Fibroblast of the conjunctiva (primary cell): ENCODE measurements at regions not wholly inside any gene's neighbourhood (a gene's known extent, or its start where the extent isn't known, plus 50 kb on each side); places are given as distances from the start of the nearest gene placed in this dataset.

Experiments used
- DNase-seq: peaks from one replicate; pipeline ENCODE4 v3.0.0-alpha.2; 2010; ENCODE audit warnings: low read depth

DNA sequence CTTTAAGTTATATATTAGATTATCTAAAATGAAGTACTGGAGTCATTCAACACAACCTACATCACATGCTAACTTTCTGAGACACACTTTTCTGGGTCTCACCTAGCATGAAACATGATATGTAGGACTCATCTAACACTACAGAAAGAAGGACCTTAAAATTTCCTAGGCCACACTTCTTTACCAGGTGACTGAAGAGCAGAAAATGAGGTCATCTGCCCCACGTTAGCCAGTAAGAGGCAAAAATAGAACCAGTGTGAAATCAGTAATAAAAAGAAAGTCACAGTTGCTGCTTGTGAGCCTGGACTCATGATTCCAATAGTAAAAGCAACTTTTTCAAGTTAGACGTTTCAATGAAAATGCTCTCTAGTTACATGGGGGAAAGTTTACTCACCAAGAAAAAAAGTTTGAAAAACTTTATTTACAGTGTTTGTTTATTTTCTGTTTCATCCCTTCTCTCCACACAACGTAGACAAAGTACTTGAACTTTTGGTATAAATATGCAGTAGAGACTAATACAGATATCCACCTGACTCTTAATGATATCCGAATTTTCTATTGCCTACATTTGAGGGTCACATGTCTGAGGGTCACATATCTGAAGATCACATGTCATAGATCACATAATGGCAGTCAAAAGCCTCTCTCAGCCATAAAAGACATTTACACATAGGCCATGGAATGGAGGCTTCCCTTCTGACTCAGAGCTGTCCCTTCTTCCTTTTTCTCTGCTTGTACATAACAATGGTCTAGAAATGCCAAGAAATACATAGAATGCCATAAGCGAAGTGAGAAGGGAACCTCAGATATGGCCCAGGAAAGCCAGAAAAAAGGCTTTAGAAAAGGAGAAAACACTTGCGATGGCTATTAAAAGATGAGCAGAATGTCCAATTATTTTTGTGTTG lies 362.9 kb downstream of the ZEB2 start:
- DNase-seq = no peak

DNA sequence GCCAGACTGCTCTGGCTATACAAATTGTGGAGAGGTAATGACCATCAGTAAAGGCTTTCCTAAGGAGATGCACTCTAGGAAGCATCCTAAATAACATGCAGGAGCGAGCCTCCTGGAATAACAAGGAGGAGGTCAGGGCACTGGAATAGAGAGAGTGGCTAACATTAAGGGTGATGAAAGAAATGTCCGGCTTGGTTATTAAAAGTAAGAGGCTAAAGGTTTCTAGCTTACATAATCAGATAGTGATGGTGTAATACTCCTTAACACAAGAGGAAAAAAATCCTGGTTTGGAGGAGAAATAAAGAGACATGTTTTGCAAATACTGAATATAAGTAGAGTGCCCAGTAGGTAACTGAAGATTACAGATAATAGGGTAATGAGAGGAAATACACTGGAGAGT lies 365.7 kb downstream of the ZEB2 start:
- no peak for DNase-seq

DNA sequence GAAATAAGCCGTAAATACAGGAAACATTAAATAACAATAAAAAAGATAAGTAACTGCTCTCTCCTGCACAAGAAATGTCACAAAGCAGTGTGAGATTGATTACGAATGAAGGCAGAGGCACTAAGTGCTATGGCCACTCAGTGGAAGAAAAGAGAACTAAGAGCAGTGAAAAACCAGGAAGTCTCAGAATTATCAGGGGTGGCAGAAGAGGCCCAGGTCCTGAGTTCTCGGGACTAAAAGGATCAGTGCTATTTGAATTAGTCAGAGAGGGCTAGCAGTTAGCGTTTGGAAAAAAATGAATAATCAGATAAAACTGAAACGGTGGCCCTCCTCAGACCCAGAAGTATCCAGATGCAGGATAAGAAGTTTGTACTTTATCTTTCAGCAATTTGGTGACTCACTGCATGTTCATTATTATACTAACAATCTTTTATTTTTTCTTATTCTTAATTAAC lies 367.1 kb downstream of the ZEB2 start:
- no peak for DNase-seq

GRCh38 chr2:144151851-144152250 lies 368.1 kb downstream of the ZEB2 start:
- no peak for DNase-seq

DNA sequence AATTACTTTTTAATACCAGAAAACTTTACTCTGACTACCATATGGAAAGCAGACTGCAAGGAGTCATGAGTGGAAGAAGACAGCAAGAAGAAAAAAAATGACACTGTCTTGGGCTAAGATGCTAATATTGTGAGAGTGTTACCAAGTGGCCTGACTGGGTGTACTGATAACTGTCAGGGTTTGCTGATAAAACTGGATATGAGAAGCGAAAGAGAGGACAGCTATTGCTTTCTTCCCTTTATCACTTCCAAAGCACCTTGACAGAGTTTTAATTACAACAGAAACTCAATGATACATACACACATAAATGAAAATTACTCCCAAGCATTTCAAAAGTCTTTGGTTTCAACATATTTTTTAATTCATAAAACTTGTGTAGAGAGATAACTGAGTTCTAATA lies 368.5 kb downstream of the ZEB2 start:
- no peak for DNase-seq

GRCh38 chr2:144147356-144147755 lies 372.6 kb downstream of the ZEB2 start:
- DNase-seq = no peak

GRCh38 chr2:144146876-144147275 lies 373.0 kb downstream of the ZEB2 start:
- no peak for DNase-seq

GRCh38 chr2:144146076-144146475 lies 373.8 kb downstream of the ZEB2 start:
- DNase-seq = no peak

DNA sequence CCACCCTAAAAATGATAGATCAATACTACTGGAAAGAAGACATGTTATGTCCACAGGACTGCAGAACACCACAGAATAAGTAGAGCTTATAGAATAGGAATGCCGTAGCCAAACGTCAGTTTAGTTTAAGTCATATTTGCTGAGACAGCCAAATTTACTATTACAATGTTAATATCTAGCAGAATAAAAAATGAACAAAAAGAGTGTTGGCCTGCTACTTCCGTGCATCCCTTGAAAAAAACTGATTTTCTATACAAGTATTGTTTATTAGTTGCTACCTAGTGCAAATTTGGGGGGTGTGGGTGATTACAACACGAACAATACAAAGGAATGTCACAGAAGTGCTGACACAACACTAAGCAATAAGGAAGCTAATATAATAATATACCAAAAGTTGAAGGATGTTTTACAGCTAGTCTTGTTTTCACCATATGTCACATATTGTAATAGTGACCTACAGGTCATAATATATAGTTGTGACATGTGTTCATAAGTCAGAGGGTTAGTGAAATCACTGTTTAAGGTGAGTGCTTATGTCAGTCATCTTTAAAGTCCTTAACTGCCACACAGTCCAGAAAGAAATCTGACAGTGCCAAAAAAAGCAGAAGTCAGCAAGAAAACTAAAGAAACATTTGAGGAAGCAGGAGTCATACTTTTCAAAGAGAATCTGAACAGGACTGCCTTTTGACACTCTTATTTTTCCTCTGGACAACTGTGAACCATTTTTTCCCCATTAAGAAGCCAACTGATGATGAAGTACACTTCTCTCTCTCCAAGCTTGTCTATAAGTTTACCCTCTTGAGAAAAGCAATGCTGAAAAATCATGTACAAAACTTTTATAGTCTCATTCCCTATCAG lies 376.4 kb downstream of the ZEB2 start:
- no peak for DNase-seq

GRCh38 chr2:144140891-144141290 lies 379.0 kb downstream of the ZEB2 start:
- no peak for DNase-seq

DNA sequence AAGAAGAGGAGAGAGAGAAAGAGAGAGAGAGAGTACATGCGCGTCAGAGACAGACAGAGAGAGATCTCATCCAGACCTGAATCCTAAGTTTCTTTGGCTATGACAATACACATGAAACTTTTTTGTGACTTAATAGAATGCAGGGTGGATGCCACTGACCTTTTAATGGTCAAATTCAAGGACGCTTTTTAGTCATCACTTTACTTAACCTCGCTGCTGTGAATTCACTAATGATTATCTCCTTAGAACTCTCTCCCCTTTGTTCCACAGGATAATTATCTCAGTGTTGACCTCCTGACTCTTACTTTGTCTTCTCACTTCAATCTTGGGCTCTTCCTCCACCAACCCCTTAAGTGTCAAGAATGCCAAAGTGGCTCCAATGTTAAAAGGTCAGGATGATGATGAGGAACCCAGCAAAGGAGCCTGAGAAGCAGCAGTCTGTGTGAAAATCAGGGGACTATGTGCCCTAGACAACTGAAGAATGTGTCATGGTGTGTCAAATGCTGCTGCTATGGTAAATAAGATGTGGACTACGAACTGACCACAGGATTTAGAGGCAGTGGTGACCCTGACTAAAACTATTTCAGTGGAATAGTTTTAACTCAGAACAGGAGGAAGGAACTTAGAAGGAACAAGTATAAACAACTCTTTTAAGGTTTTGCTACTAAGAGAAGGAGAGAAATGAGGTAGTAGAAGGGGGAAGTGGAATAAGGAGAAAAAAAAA lies 382.1 kb downstream of the ZEB2 start:
- DNase-seq = no peak

DNA sequence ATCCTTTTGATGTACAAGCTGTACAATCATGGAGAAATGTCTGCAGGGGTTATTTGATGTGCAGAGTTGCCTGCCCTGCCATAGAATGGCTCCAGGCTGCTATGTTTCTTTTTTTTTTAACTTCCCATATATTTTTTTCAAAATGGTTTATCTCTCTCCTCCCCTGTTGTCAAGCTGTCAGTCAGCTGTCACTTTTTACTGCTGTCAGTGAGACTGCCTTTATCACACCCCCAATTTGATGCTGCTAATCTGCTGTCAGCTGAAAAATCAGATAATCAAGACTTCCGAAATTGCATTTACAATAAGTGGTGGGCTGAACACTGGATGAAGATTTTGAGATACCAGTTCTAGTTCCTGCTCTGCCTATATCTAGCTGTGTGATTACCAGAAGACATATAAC lies 382.6 kb downstream of the ZEB2 start:
- DNase-seq = no peak

- no peak for DNase-seq
Observed at GRCh38 chr2:144136297-144137010, 383.5 kb downstream of the ZEB2 start.

GRCh38 chr2:144133936-144134665 lies 385.8 kb downstream of the ZEB2 start:
- no peak for DNase-seq

GRCh38 chr2:144132357-144132756 lies 387.6 kb downstream of the ZEB2 start:
- DNase-seq = peak; percentile 77

GRCh38 chr2:144131042-144131441 lies 388.9 kb downstream of the ZEB2 start:
- no peak for DNase-seq

DNA sequence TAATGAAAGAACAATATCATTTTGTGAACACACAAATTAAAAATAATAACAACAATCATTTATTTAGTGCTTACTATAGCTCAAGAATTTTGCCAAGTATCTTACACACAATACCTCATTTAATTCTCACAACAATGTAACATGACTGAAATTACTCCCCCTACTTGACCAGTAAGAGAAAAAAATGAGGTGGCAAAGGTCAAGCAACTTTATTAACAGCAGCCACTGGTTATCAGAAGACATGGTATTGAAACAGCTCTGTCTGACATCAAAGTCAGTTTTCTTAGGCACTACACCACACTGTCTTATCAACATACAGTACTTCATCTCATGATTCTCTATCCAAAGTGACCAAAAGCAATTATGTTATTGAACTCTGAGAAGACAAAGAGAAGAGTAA lies 389.4 kb downstream of the ZEB2 start:
- DNase-seq = no peak

- no peak for DNase-seq
Observed at GRCh38 chr2:144128130-144128746, 391.7 kb downstream of the ZEB2 start.

- DNase-seq = no peak
Observed at GRCh38 chr2:144127693-144128092, 392.2 kb downstream of the ZEB2 start.

DNA sequence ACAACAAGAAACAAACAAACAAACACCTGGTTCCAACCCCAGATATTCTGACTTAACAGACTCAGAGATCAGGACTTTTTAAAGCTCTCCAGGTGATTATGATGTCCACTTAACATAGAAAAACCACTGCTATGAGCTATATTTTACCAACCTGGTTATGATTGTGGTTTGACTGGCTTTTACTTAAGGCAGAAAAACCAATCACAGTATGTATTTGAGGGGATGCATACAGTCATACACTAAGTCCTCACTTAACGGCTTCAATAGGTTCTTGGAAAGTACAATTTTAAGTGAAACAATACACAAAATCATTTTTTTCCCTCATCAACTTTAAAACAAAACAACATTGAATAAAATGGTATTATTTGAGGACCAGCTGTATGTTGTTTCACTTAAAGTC lies 393.6 kb downstream of the ZEB2 start:
- DNase-seq = no peak

DNA sequence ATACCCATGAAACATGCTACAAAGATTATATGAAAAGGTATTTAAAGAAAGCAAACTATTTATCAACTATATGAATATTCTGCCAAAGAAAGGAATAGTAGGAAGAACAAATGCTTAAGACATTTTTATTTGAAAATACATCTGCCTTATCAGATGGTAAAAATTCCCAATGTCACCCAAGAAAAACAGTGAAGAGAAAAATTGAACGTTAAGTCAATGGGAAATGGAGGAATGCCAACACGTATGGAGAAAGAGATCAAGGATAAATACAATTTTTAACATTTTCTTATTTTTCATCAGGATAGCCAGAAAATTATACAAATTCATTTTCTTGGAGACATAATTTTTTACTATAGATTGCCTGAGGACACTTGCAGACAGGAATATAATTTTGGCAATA lies 394.2 kb downstream of the ZEB2 start:
- DNase-seq = no peak
